HS-27A (cell line): ENCODE measurements at regions not wholly inside any gene's neighbourhood (a gene's known extent, or its start where the extent isn't known, plus 50 kb on each side); places are given as distances from the start of the nearest gene placed in this dataset.
"Not testable (repeated sequence)": the region's sequence is repeated elsewhere in the genome, so short reads cannot be mapped to it uniquely, and the experiment has no call there.

Experiments
- DNase-seq: peaks from one replicate; pipeline ENCODE4 v3.0.0-alpha.2; 2012; ENCODE audit warnings: low read depth, missing footprints

DNA sequence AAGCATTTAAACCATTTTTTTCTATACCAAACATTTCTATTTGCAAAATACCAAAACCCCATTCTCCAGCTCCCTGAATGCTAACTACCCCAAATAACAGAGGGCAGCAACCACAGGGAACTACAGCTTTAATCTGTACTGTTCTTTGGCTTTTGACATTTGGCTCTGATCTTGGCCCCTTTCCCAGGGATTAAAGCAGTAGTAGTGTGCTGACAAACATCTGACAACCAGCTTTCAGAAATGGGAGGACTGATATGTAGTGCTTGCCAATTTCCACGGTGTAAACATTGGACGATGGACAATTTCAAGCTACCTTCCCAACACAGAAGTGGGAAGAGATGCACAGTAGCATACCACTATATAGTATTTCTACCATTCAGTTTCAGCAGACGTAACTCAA is 88.4 kb upstream of the TEAD1 start:
- no peak for DNase-seq

DNA sequence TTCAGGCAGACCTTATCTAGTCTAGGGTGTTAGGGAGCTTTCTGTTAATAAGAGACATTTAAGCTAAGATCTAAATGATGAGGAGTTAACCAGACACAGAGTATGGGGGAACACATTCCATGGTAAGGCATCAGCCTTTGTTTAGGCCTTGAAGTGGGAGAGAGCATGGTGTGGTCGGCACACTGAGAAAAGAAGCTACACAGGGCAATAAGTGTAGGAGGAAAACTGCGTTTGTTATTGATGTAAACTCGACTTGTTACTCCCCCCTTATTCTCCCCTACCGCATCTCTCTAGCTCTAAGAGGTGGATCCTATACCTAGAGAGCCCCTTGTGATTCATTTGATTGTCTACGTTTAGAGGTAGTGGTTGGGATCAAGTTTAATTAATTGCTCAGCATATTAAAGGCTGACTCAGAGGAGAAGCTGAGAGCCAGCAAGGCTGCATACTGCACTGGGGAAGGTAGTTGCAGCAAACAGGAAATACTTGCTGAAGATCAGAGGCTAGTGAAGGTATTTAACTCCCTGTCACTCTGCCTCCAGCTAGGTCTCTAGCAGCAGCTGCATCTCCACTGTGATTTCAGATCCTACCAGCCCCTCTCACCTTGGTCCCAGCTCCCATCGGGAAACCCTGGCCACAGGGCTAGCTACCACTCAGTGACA is 86.8 kb upstream of the TEAD1 start:
- DNase-seq, result no peak

DNA sequence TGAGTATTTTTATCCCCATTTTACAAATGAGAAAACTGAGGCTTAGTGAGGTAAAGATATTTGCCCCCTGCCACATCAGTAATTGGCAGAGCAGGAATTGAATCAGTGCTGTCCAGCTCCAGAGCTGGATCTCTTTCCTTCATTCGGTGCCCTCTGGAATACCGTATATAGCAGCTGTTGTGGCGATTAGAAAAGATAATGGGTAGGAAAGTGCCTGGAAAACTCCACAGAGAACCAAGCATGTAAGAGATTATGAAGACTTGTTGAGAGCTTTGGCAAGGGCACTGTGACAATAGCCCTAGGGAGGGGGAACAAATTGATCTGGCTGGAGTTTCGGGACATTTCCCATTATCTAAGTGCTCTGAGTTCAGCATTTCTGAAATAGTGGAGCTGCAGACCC is 82.5 kb upstream of the TEAD1 start:
- no peak for DNase-seq

DNA sequence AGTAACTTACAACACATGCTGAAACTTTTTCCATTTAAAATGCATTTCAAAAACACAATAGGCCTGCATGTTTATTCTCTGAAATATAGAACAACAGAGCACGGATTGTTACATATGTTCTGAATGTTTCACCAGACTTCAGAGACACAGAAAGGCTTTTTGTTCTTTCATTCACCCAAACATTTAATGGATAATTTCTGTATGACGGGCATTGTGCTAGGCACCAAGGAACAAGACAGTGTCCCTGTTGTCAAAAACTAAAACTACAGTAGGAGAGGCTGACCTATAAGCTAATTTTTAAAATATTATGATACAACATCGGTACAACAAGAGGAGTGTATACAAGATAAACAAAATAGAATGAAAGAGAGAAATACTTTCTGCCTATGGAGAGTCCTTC is 81.9 kb upstream of the TEAD1 start:
- no peak for DNase-seq

DNA sequence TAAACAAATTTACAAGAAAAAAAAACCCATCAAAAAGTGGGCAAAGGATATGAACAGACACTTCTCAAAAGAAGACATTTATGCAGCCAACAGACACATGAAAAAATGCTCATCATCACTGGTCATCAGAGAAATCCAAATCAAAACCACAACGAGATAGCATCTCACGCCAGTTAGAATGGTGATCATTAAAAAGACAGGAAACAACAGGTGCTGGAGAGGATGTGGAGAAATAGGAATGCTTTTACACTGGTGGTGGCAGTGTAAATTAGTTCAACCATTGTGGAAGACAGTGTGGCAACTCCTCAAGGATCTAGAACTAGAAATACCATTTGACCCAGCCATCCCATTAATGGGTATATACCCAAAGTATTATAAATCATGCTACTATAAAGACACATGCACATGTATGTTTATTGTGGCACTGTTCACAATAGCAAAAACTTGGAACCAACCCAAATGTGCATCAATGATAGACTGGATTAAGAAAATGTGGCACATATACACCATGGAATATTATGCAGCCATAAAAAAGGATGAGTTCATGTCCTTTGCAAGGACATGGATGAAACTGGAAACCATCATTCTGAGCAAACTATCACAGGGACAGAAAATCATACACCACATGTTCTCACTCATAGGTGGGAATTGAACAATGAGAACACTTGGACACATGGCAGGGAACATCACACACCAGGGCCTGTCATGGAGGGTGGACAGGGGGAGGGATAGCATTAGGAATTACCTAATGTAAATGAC is 79.0 kb upstream of the TEAD1 start:
- not testable (repeated sequence) for DNase-seq

DNA sequence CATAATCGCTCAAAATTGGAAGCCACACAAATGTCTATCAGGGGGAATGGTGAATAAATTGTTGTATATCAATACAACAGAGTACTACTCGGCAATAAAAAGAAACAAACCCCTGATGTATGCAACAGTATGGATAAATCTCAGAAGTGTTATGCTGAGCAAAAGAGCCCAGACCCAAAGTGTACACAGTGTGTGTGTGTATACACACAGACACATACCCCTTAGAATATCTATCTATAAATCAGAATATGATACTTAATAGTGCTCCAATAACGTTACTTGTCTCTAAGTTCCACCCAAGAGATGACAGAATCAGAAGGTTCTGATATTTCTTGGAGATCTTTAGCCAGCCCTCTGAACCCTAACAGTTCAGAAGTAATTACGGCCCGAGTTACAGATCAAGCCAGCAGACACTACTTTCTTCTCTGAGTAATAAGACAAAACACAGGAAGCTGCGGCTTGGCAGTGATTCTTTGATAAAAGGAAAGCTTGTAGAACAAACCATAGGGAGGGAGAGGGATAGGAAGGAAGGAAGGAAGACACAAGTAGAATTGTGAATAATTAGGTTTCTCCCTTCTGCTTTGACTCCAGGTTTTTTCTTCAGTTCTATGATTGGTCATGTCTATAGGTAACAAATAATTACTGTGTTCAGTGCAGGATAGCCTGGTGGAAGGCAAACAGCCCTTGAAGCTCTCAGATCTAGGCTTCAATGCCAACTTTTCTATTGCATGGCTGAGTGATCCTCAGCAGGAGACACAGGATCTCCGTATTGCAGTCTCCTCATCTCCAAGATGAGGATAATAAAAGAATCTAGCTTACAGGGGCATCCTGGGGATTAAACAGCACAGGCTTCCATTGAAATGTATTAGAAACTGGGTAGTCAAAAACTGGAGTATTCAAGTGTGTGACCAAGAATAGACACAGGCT is 75.6 kb upstream of the TEAD1 start:
- no peak for DNase-seq

DNA sequence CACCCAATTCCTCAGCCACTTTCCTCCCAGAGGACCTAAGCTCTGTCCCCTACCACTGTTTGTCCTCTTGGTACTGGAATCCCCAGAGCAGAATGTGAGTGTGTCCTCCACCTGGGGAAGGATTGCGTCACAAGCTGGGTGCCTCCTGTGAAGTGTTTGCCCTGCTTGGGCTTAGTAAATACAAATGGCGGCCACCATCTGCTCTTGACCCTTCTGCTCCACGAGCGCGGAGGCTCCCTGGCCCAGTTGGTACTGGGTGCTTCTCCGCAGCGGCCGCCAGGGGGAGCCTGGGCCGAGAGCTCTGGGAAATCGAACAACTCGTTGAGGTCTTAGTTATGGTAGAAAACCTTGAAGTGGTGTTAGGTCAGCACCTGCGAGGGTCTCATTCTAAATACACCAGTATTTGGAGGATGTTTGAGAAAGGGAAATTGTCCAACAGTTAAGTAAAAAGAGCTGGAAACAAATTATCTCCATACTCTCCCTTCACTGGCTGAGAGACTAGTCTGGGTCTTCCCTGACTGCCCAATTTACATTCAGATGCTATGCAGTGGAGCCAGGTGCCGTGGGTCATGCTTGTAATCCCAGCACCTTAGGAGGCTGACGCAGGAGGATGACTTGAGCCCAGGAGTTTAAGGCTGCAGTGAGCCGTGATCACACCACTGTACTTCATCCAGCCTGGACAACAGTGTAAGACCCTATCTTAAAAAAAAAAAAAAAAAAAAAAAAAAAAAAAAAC is 74.6 kb upstream of the TEAD1 start:
- DNase-seq, result no peak

DNA sequence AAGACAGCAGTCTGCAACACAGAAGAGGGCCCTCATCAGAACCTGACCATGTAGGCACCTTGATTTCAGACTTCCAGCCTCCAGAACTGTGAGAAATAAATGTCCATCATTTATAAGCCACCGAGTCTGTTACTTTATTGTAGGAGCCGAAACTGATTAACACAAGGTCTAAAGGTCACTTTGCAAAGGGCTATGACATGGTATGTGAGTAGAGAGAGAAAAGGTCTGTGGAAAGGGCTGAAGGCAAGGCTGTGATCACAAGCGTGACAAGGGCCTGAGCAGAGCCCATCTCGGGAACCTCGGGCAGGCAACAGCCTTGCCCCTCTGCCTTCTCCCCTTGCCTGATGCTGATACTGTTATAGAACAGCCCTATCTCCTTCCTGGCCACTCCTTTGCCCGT is 73.4 kb upstream of the TEAD1 start:
- no peak for DNase-seq

DNA sequence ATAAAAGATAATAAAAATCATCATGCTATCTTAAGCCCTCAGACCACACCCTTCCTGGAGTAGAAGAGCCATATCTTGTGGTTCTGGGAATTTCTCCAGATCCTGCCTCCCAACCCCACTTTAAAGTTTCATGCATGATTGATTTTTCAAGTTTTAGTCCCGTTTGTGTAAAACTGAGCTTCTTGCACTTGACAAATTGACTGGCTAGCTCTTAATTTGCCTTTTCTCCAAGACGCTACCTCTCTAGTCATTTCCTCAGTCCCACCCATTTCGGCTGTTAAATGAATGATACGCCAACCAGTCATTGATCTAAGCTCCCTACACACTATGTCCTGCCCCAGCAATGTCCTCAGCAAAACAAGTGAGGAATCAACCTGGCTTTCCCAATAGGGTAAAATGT is 71.8 kb upstream of the TEAD1 start:
- no peak for DNase-seq

DNA sequence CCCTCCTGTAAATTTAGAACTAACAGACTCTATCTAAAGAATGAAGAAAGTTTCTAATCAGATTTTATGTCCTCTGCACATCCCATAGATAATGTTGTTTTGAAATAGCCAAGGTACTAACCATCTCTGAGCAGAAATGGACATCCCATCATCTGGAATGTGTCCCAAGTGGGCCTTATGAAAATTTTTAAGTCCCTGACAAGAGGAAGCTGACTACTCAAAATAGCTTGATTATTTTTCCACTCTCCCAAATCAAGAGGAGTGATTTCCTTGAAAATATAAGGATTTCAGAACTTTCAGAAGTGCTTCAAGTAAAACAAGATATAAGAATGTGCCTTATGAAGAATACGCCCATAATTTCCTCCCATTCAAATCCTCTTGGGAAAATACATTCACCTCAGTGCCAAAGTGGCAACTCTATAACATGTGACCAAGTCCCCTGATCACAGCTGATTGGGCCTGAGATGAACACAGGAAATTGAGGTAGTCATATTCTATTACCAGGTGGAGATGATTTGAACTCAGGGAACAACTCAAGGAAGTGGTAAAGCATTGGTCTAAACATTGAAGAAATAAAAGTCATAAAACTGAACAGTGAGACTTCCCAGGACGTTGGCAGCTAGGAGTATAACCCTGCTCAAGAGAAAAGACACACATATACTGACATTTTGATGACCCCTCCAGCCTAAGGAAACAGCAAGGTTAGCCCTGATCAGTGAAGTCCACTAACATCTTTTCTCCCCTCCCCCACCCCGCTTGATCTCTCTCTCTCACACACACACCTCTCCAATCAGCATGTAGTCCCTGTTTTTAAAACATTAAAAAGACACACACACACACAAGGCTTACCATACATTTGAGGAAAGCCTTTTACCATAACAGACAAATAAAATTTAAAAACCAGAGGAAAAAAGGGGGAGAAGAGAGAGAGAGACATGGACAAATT is 70.8 kb upstream of the TEAD1 start:
- no peak for DNase-seq

DNA sequence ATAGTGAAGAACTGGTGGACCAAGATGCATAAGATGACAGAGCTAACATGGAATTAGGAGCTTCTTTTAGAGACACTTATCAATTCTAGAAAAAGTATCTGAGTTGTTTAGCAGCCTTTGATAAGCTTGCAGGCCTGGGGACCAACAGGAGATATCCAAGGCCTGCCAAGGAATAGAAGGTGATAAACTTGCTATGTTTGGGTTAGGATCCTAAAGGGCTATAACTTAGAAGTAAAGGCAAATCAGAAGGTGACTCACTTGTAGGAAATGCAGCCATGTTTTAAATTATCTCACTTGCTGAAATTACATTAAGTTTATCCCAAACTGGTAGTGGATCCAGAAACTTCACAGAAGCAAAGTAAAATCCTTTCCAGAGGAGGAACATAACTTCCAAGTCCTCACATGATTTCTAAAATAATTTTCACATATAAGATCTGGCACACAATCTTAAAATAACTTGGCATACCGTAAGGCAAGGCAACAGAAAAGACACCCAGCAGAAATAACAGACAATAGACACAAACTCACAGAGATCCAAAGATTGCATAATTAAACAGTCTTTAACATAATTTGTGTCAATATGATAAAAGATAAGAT is 69.6 kb upstream of the TEAD1 start:
- DNase-seq, result no peak

DNA sequence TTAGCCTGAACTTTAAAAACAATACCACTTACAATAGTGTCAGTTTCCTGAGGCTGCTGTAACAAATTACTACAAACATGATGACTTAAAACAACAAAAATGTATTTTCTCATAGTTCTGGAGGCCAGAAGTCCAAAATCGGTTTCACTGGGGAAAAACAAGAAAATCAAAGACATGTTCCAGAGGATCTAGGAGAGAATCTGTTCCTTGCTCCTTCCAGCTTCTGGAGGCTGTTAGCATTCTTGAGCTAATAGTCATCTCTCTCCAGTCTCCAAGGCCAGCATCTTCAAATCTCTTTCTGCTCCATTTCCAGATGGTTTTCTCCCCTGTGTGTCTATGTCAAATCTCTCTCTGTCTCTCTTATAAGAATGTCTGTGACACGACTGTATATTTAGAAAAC is 67.6 kb upstream of the TEAD1 start:
- DNase-seq, result peak; percentile 76

DNA sequence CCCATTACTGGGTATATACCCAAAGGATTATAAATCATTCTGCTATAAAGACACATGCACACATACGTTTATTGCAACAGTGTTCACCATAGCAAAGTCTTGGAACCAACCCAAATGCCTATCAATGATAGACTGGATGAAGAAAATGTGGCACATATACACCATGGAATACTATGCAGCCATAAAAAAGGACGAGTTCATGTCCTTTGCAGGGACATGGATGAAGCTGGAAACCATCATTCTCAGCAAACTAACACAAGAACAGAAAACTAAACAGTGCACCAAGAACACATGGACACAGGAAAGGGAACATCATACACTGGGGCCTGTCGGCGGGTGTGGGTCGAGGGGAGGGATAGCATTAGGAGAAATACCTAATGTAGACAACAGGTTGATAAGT is 65.5 kb upstream of the TEAD1 start:
- not testable (repeated sequence) for DNase-seq

DNA sequence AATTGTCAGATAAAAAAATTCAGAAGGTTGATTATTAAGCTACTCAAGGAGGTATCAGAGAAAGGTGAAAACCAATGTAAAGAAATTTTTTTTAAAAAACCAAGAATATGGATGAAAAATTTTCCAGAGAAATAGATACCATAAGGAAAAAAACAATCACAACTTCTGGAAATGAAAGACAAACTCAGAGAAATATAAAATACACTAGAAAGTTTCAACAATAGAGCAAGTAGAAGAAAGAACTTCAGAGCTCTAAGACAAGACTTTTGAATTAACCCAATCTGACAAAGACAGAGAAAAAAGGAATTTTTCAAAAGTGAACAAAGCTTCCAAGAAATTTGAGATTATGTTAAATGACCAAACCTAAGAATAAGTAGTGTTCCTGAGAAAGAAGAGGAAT is 62.9 kb upstream of the TEAD1 start:
- no peak for DNase-seq

DNA sequence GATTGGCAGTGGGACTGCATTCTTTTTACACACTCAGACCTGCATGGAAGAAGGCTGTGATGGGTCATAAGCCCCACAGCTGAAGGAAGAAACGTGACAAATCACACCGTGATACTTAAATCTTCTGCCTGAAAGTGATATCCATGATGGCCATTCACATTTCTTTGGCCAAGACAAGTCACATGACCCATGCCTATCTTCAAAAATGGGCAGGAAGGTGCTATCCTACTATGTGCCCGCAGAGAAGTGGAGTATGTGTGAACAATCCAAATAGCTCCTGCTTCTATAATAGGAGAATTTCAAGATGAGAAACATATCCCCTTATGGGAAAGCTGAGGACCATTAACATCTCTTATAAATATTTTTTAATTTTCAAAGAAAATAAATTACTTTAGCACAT is 56.6 kb upstream of the TEAD1 start:
- no peak for DNase-seq

DNA sequence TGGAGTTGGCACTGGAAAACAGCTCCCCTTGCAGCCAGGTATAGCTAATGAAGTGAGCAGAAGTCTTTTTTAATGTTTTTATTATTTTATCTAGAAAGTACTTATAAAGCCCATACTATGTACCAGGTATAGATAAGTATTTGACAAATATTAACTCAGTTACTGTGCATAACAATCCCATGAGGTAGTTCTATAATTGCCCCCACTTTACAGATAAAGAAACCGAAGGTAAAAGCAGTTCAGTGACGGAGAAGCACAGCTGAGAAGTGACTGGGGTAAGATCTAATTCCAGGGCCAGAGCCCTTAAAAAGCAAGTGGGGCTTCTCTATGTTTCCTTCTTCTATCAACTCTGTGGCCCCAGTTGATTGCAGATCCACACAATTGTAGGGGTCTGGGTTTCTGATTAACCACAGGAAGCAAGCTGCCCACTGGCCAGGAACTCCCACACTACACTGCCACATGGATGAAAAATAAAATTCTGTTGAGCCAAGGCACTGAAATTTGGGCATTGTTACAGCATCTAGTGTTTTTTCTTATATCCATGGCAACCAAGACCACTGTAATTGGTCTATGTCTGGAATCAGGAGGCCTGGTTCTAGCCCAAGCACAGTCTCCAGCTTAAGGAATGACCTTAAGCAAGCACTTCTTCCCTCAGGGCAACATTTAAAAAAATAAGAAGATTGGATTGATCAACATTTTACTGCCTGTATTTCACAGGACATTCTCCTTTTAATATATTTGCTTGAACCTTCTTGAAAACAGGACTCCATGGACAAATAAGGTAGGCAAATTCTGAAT is 55.3 kb upstream of the TEAD1 start:
- no peak for DNase-seq

DNA sequence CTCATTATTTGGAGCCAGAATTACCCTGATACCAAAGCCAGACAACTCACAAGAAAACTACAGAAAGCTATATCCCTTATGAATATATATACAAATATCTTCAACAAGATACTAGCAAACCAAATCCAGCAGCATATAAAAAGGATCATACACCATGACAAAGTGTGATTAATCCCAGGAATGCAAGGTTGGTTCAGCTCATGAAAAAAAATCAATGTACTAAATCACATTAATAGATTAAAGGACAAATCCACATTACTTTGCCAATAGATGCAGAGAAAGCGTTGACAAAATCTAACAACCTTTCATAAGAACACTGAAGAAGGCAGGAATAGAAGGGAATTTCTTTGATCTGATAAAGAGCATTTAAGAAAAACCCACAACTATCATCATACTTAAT is 50.4 kb upstream of the TEAD1 start:
- no peak for DNase-seq
